NCI-H526 (cell line): ENCODE measurements at regions not wholly inside any gene's neighbourhood (a gene's known extent, or its start where the extent isn't known, plus 50 kb on each side); places are given as distances from the start of the nearest gene placed in this dataset.
"Not testable (repeated sequence)": the region's sequence is repeated elsewhere in the genome, so short reads cannot be mapped to it uniquely, and the experiment has no call there.

Experiments
- DNase-seq, 2 experiments: peaks; one replicate each; lab custom pipeline; 2025; lab: John Stamatoyannopoulos, UW

- DNase-seq, result no peak
Measured at GRCh38 chr12:129959889-129960288, 56.1 kb upstream of the TMEM132D start.

- no peak for DNase-seq
Measured at GRCh38 chr12:129961091-129961490, 57.3 kb upstream of the TMEM132D start.

GRCh38 chr12:129961856-129962255 lies 58.0 kb upstream of the TMEM132D start:
- DNase-seq, result no peak

- DNase-seq, result peak in 1 of 2 experiments; percentile 51
Measured at GRCh38 chr12:129964300-129964699, 60.5 kb upstream of the TMEM132D start.

- DNase-seq, result peak; percentile 97
Measured at GRCh38 chr12:129964826-129965457, 61.1 kb upstream of the TMEM132D start.

- DNase-seq, result peak in 1 of 2 experiments; percentile 16
Measured at GRCh38 chr12:129966146-129966995, 62.5 kb upstream of the TMEM132D start.

GRCh38 chr12:129971721-129972120 lies 67.9 kb upstream of the TMEM132D start:
- no peak for DNase-seq

- no peak for DNase-seq
Measured at GRCh38 chr12:129973236-129973961, 69.6 kb upstream of the TMEM132D start.

- no peak for DNase-seq
Measured at GRCh38 chr12:129984106-129984505, 80.3 kb upstream of the TMEM132D start.

- no peak for DNase-seq
Measured at GRCh38 chr12:129987841-129988240, 84.0 kb upstream of the TMEM132D start.

- no peak for DNase-seq
Measured at GRCh38 chr12:129994634-129995033, 90.8 kb upstream of the TMEM132D start.

- no peak for DNase-seq
Measured at GRCh38 chr12:129997239-129997638, 93.4 kb upstream of the TMEM132D start.

GRCh38 chr12:130004310-130004877 lies 100.6 kb upstream of the TMEM132D start:
- not testable (repeated sequence) for DNase-seq

- no peak for DNase-seq
Measured at GRCh38 chr12:130007771-130008170, 103.9 kb upstream of the TMEM132D start.

GRCh38 chr12:130008241-130008640 lies 104.4 kb upstream of the TMEM132D start:
- no peak for DNase-seq

- no peak for DNase-seq
Measured at GRCh38 chr12:130009961-130010360, 106.1 kb upstream of the TMEM132D start.

- DNase-seq, result no peak
Measured at GRCh38 chr12:130011611-130012385, 108.0 kb upstream of the TMEM132D start.

GRCh38 chr12:130013771-130014484 lies 110.1 kb upstream of the TMEM132D start:
- DNase-seq, result peak; percentile 33 to 87

- peak; percentile 5 to 67 for DNase-seq
Measured at GRCh38 chr12:130014485-130014807, 110.6 kb upstream of the TMEM132D start.

GRCh38 chr12:130016194-130016593 lies 112.4 kb upstream of the TMEM132D start:
- DNase-seq, result no peak

- DNase-seq, result no peak
Measured at GRCh38 chr12:130016986-130017385, 113.2 kb upstream of the TMEM132D start.
